ENCODE measurements at regions not wholly inside any gene's neighbourhood (a gene's known extent, or its start where the extent isn't known, plus 50 kb on each side); places are given as distances from the start of the nearest gene placed in this dataset.

DNA sequence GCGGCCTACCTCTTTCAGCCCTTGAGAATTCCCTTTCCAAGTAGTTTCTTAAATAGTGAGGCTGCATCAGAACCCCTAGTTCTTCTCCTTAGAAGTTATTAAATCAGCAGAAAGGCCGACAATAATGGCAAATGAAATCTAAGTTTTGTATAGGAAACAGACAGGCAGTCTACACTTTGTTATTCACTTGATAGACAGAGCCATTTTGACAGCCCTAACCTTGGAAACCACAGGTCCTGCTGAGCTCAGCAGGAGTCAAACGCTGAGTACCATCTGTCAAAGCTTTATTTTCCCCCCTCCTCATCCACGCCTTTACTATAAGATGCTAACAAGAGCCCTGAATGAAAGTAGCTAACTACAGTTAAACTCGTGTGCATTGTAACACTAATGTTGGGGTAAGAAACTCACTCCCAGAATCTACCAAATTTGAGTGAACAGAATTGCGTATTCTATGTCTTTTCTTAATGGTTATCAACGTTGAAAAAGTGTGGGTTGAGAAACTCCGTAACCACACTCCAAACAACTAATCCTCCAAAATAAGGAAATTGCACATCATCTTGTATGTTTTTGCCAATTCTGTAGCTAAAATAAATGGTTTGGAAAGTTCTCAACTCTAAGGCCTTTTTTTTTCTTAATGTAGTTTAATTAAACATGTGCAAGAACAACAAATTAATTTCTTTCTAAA is 90.6 kb upstream of the EFEMP1 start:
- TF ChIP-seq, protein P1, sequence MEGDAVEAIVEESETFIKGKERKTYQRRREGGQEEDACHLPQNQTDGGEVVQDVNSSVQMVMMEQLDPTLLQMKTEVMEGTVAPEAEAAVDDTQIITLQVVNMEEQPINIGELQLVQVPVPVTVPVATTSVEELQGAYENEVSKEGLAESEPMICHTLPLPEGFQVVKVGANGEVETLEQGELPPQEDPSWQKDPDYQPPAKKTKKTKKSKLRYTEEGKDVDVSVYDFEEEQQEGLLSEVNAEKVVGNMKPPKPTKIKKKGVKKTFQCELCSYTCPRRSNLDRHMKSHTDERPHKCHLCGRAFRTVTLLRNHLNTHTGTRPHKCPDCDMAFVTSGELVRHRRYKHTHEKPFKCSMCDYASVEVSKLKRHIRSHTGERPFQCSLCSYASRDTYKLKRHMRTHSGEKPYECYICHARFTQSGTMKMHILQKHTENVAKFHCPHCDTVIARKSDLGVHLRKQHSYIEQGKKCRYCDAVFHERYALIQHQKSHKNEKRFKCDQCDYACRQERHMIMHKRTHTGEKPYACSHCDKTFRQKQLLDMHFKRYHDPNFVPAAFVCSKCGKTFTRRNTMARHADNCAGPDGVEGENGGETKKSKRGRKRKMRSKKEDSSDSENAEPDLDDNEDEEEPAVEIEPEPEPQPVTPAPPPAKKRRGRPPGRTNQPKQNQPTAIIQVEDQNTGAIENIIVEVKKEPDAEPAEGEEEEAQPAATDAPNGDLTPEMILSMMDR (IDR thresholded peaks at IDR 0.05): no peak
- Histone ChIP-seq H3K4me1 (ENCODE audit: control insufficient read depth, insufficient read depth, low read length) (no peaks in the 10 kb centered on the region), H3K9me3 (ENCODE audit: control insufficient read depth, insufficient read depth, low read length) (no peaks in the 10 kb centered on the region), H3K27ac (ENCODE audit: low read length) (no peak overlapping the region), H3K36me3 (ENCODE audit: control insufficient read depth, insufficient read depth, low read length) (no peaks in the 10 kb centered on the region), H3K4me3 (ENCODE audit: low read length) (no peak overlapping the region), H3K27me3 (ENCODE audit: control insufficient read depth, insufficient read depth, low read length) (no peaks in the 10 kb centered on the region)
- DNase-seq: no peak
- no peaks in the 10 kb centered on the region for H3K36me3 Mint-ChIP-seq
- H3K27me3 Mint-ChIP-seq (ENCODE audit: low read depth in 2 of 2): peaks cover 0 to 8% of the 10 kb centered on the region in 2 donors
- no peak for ATAC-seq
- intact Hi-C loops (cut with micrococcal nuclease): no loop called here
- H3K9me3 Mint-ChIP-seq: no peaks in the 10 kb centered on the region
- no peaks in the 10 kb centered on the region for H3K4me1 Mint-ChIP-seq
- 67% methylated on average over 4 of the region's 8 CpGs for WGBS (ENCODE audit: insufficient coverage)
- no peak overlapping the region for H3K4me3 Mint-ChIP-seq
- H3K27ac Mint-ChIP-seq: no peak overlapping the region

DNA sequence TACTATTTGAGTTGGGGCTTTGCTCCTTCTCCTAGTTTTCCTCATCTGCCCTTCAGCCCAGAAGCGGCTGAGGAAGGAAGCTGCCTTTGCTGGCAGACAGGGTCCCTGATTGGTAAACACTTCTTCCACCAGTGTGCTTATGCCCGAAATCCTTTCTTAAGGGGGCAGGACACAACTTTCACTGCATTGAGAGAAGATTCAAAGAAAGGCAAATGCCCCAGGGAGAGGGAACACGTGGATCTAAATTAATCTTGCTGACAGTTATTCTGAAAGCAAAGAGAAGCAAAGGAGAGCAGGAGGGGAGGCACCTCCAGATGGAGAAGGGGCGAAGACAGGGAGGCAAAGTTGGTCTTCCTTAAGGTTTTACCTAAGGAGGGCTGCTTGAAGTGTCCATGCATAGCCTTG is 92.1 kb upstream of the EFEMP1 start:
- H3K27me3 ChIP-seq (ENCODE audit: control insufficient read depth, insufficient read depth, low read length): no peaks in the 10 kb centered on the region
- Mint-ChIP-seq H3K4me1 (no peaks in the 10 kb centered on the region), H3K27ac (no peak overlapping the region), H3K9me3 (no peaks in the 10 kb centered on the region), H3K4me3 (no peak overlapping the region), H3K36me3 (no peaks in the 10 kb centered on the region), H3K27me3 (ENCODE audit: low read depth in 2 of 2) (peaks cover 0 to 8% of the 10 kb centered on the region in 2 donors)
- H3K4me1 ChIP-seq (ENCODE audit: control insufficient read depth, insufficient read depth, low read length): no peaks in the 10 kb centered on the region
- no peaks in the 10 kb centered on the region for H3K9me3 ChIP-seq (ENCODE audit: control insufficient read depth, insufficient read depth, low read length)
- H3K36me3 ChIP-seq (ENCODE audit: control insufficient read depth, insufficient read depth, low read length): no peaks in the 10 kb centered on the region
- TF ChIP-seq, protein P1 (IDR thresholded peaks at IDR 0.05): no peak
- no peak overlapping the region for H3K27ac ChIP-seq (ENCODE audit: low read length)
- ATAC-seq (no peak), DNase-seq (no peak)
- 37% methylated on average over 4 of the region's 4 CpGs for WGBS (ENCODE audit: insufficient coverage)
- H3K4me3 ChIP-seq (ENCODE audit: low read length): no peak overlapping the region
- intact Hi-C loops (cut with micrococcal nuclease): no loop called here

DNA sequence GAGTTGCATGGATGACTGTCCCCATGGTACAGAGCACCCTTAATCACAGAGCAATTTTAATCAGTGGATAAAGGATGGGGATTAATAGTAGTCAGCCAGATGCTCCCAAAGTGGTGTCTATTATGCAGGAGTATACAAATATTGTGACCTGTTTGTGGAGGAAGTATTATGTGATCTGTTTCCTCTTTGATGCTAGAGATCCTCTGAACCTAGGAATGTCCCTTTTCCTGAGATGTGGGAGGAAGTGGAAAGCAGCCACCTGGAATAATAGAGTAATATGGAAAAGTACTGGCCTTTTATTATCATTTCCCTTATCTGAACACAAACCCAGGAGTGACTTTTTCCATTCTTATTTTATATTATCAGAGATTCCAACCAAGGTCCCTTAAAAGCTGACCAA is 94.2 kb upstream of the EFEMP1 start:
- Histone ChIP-seq H3K9me3 (ENCODE audit: control insufficient read depth, insufficient read depth, low read length) (no peaks in the 10 kb centered on the region), H3K4me3 (ENCODE audit: low read length) (no peak overlapping the region), H3K36me3 (ENCODE audit: control insufficient read depth, insufficient read depth, low read length) (no peaks in the 10 kb centered on the region), H3K27ac (ENCODE audit: low read length) (no peak overlapping the region), H3K27me3 (ENCODE audit: control insufficient read depth, insufficient read depth, low read length) (no peaks in the 10 kb centered on the region), H3K4me1 (ENCODE audit: control insufficient read depth, insufficient read depth, low read length) (no peaks in the 10 kb centered on the region)
- H3K4me1 Mint-ChIP-seq: no peaks in the 10 kb centered on the region
- H3K27me3 Mint-ChIP-seq (ENCODE audit: low read depth in 2 of 2): peaks cover 0 to 8% of the 10 kb centered on the region in 2 donors
- H3K4me3 Mint-ChIP-seq: no peak overlapping the region
- ATAC-seq (no peak), DNase-seq (no peak)
- H3K27ac Mint-ChIP-seq: no peak overlapping the region
- TF ChIP-seq, protein P1 (IDR thresholded peaks at IDR 0.05): no peak
- H3K36me3 Mint-ChIP-seq: no peaks in the 10 kb centered on the region
- intact Hi-C loops (cut with micrococcal nuclease): no loop called here
- H3K9me3 Mint-ChIP-seq: no peaks in the 10 kb centered on the region

DNA sequence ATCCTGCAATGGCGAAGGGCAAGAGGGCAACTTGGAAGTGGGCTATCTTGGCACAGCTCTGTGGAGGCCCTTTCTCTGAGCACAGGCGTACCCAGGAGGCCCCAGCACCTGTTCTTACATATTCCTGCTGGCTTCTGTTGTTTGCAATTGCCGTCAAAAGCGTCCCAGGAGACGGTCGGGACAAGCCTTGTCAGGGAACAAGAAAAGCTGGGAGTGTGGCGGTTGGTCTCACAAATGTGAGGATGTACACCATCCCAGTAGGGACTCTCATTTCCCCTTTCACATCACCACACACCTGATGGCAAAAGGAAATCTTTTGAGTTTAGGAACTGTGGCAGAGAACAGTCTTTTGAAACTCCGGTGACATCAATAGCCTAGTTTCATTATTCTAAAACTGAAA is 94.7 kb upstream of the EFEMP1 start:
- TF ChIP-seq, protein P1 (IDR thresholded peaks at IDR 0.05): no peak
- no peaks in the 10 kb centered on the region for H3K9me3 Mint-ChIP-seq
- ATAC-seq (no peak), DNase-seq (no peak)
- H3K4me3 Mint-ChIP-seq: no peak overlapping the region
- intact Hi-C loops (cut with micrococcal nuclease): no loop called here
- no peaks in the 10 kb centered on the region for H3K36me3 Mint-ChIP-seq
- Histone ChIP-seq H3K4me1 (ENCODE audit: control insufficient read depth, insufficient read depth, low read length) (no peaks in the 10 kb centered on the region), H3K36me3 (ENCODE audit: control insufficient read depth, insufficient read depth, low read length) (no peaks in the 10 kb centered on the region), H3K27me3 (ENCODE audit: control insufficient read depth, insufficient read depth, low read length) (no peaks in the 10 kb centered on the region), H3K4me3 (ENCODE audit: low read length) (no peak overlapping the region), H3K27ac (ENCODE audit: low read length) (no peak overlapping the region), H3K9me3 (ENCODE audit: control insufficient read depth, insufficient read depth, low read length) (no peaks in the 10 kb centered on the region)
- 90% methylated on average over 8 of the region's 8 CpGs for WGBS (ENCODE audit: insufficient coverage)
- peaks cover 0 to 8% of the 10 kb centered on the region in 2 donors for H3K27me3 Mint-ChIP-seq (ENCODE audit: low read depth in 2 of 2)
- no peak overlapping the region for H3K27ac Mint-ChIP-seq
- no peaks in the 10 kb centered on the region for H3K4me1 Mint-ChIP-seq

Data from natural killer cell (primary cell).